Stimulated activated CD8-positive, alpha-beta memory T cell treated with anti-CD3 and anti-CD28 coated beads, Interleukin-12 subunit alpha, Interleukin-12 subunit beta, amount 100 ng/mL, for 24 hours (primary cell): ENCODE measurements at regions not wholly inside any gene's neighbourhood (a gene's known extent, or its start where the extent isn't known, plus 50 kb on each side); places are given as distances from the start of the nearest gene placed in this dataset.
"Not testable (repeated sequence)": the region's sequence is repeated elsewhere in the genome, so short reads cannot be mapped to it uniquely, and the experiment has no call there.

ENCODE experiments used
- DNase-seq: peaks from one replicate; pipeline ENCODE4 v3.0.0-alpha.2; 2020; ENCODE audit errors: extremely low read depth

DNA sequence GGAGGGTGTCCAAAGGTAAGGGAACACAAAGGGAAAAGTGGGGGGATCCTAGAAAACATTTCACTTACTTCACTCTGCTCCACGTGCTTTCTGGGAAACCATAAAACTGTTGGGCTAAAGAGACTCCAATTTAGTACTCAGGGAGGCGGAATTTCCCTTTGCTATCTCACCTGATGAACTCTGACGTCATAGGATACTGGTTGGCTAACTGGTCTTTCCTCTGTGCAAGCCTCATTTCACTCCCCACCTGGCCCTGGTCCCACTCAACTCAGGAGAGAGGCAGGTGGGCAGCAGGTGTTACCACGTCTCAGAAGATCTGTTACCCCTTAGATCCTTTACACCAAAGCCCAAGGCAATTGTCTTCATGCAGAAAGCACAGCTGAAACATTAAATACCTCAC lies 51.8 kb upstream of the PMAIP1 start:
- DNase-seq: no peak

DNA sequence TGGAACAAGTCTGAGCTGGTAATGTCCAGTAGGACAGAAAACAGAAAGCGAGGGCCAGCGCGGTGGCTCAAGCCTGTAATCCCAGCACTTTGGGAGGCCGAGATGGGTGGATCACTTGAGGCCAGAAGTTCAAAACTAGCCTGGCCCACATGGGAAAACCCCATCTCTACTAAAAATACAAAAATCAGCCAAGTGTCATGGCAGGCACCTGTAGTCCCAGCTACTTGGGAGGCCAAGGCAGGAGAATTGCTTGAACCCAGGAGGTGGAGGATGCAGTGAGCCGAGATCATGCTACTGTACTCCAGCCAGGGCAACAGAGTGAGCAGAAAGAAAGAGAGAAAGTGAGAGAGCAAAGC lies 52.3 kb upstream of the PMAIP1 start:
- not testable (repeated sequence) for DNase-seq

DNA sequence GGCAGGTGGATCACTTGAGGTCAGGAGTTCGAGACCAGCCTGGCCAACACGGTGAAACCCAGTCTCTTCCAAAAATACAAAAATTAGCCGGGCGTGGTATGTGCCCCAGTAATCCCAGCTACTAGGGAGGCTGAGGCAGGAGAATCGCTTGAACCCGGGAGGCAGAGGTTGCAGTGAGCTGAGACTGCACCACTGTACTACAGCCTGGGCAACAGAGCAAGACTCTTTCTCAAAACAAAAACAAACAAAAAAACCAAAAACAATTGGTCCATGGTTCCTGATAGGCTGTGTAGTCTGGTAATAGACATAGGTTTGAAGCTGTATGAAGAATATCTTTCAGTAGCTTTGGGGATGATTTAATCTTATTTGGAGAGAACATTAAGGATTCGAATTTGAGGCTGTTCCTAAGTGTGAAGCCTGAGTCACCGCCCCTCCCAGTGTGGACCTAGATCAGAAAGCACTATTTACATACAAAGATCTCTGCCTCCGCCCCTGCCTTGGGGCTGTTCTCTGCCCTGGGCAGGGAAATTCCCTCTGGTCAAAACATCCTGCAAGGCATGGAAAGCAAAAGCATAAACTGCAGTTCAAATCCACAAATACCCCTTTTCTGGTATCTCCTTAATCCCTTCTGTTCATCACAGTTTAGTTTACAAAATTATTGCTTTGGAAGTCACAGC lies 52.8 kb upstream of the PMAIP1 start:
- no peak for DNase-seq

DNA sequence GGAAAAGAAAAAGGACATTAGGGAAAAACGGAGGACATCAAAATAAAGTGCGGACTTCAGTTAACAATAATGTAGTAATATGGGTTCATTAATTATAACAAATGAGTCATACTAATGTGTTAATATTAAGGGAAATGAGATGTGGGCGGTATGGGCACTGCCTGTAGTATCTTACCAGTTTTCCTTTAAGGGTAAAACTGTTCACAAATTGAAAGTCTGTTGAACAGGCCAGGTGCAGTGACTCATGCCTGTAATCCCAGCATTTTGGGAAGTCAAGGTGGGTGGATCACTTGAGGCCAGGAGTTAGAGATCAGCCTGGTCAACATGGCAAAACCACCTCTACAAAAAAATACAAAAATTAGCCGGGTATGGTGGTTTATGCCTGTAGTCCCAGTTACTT lies 56.8 kb upstream of the PMAIP1 start:
- DNase-seq: no peak

DNA sequence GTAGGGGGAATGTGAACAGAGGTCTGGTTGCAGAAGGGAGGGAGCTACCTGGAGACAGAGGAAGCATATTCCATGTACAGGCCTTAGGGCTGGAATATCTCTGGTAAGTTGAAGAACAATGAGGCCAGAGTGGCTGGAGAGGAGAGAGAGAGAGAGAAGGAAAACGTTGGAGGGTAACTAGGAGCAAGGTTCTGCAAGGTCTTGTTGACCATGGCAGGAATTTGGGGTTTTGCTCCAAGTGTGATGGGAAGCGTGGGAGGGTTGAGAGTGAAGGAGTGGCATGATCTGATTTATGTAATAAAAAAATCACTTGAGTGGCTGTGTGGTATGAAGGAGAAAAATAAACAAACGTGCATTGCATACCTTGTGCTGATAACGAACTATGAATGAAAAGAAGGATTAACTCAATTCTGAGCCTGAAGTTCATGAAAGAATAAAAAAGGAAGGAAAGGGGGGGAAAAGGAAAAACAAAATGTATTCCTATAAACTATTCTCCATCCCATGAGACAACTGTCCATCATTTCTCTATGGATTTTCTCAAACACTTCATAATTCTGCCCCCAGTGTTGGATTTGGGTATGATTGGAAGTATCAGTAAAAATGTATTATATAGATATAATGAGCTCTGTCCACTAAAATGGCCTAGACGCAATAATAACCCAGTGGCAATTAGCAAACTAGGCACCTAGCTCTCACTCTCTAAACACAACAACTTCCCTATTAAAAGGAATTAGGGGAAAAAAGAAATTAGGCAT lies 59.7 kb upstream of the PMAIP1 start:
- DNase-seq: no peak

DNA sequence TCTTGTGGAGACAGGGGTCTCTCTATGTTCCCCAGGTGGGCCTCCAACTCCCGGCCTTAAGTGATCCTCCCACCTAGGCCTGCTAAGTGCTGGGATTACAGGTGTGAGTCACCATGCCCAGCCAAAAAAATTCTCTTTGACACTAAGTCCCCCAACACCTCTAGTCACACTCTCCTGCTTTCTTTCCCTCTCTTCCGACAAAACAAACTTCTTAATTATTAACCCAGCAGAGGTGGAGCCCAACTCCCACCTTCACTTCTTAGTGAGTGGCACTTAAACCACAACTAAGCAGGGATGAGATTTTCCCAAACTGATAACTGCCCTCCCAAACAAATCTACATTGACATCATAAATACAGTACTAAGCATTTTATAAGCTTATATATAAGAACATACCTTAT lies 60.5 kb upstream of the PMAIP1 start:
- DNase-seq: no peak

DNA sequence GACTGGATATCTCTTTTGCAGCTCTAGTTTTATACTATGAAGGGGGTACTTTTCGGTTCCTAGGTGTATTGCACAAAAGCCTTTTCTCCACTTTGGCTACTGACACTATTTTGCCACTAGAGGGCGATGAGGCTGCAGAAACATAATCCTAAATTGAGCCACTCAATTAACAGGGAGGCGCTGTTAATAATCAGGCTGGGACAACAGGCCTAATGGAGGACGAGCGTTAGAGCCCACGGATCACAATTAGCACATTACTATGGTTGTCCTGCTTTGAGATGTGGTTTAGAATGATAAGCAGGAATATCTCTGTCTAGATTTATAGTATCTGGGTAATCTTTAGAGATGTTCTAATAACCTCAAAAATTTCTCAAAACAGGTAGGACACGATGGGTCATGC lies 62.2 kb upstream of the PMAIP1 start:
- peak; percentile 12 for DNase-seq

DNA sequence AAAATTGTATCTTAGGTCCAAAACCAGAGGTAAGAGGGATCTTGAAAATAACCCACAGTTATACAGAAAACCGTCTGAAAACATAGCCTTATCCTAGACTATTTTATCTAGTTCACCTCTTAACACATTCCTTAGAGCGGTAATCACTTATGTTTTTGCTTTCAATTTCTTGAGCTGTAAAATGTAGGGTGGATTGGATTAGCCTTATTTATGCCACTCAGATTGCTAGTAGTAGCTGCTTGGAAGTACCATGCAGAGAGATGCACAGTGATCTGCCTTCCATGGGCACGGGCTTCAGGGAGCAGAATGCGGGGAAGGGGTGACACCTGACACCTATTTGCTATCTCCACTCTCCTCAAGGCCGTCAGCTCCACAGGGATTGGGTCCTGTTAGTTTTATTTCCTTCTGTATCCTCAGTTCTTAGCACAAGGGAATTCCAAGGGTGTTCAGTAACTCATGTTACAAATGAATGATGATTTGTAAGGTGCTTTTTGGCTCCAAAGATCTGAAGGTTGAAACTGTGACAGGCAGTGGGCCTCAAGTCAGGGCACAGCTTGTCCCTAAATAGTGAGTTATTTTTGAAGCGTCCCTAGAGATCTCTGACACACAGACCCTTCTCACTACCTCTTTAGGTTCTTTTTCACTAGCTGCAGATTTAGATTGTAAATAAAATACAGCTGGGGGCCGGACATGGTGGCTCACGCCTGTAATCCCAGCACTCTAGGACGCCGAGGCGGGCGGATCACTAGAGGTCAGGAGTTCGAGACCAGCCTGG lies 64.0 kb upstream of the PMAIP1 start:
- no peak for DNase-seq

DNA sequence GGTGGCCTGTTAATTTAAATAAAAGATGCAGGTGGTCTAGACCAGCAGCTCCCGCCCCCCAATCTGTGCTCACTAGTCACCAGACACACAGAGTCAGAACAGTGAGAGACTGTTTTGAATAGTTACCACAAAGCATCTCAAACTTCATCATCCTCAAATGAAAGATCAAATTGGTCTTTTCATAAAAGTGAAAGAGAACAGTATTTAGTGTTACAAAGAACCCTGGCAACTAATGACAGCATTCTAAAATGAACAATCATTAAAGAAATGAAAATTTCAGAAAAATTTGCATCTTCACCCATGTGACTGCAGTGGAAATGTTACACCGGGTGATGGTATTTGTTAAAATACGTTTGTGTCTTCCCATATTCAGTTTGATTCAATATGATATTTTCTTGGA lies 65.5 kb upstream of the PMAIP1 start:
- DNase-seq: no peak

DNA sequence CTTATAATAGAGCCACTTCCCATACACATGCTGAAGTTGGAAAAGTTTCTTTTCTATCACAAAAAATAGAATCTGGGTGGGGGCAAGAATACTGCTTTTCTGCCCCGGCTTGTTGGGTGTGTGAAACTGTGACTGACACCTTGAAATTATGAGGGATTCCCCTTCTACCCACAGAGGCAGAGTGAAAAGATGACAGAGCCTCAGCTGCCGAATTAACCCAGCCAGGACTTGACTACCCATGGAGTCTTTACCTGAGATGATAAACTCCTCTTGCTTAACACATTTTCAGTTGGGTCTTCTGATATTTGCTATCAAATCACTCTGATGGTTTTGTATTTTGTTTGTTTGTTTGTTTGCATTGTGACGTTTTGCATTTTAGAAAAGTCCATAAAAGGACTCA lies 66.0 kb upstream of the PMAIP1 start:
- no peak for DNase-seq

DNA sequence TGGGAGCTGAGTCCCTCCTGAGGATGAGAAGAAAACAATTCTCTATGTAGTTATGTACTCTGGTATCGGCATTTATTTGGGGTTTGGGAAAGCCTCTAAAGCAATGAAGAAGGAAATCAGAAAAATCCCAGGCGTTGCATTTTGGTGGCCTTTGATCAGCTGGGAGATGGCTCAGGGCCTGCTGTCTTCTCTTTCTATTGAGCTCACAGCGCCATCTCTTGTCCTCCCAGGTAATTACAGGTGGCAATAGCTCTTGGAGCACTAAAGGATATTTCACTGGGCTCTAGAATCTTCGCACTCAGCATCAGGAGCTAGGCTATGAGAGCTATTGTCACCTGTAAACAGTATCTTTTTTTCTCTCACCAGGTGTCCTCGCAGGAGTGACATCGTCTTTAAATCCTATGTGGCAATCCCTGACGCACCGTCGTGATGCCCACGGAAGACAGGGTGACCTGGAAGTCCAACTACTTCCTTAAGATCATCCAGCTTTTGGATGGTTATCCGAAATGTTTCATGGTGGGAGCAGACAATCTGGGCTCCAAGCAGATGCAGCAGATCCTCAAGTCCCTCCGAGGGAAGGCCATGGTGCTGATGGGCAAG lies 76.1 kb upstream of the PMAIP1 start:
- DNase-seq: no peak

DNA sequence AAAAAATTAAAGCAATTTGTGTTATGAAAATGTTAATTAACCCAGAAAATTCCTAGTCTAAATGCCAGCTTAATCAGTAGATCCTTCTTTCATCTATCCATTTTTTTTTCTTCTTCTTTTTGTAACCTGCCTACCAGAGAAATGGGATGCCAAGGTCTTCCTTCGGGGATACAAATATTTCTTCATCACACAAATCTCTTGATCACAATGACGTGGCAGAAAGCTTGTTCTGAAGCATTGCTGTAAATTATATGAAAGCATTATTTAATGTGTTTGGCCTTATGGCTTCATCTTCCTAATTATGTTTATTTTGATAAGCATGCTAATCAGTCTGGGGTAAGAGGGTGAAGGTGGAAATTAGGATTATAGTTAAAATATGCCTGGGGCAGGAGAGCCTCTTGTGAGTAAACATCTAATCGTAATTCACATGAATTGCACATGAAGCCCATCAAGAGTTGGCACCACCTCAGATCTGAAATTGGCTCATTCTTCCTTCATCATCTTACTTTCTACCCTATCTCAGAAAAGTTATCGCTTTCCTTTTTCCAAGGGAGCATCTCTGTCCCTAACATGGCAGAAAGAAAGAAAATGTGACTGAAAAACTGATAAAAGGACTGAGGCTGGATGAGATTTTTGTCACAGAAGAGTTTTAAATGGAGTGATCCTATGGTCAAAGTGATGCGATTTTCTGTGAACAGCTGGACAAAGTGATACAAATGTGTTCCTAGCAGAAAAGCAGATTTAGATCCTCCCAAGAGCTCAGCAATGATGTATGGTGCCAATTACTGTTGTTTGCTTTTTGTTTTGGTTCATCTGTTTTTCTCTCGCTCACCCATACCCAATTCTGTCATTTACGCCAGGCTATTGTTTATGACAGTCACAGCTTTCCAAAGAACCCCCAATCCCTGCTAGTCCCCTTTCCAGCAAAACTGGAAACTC lies 76.9 kb upstream of the PMAIP1 start:
- no peak for DNase-seq

DNA sequence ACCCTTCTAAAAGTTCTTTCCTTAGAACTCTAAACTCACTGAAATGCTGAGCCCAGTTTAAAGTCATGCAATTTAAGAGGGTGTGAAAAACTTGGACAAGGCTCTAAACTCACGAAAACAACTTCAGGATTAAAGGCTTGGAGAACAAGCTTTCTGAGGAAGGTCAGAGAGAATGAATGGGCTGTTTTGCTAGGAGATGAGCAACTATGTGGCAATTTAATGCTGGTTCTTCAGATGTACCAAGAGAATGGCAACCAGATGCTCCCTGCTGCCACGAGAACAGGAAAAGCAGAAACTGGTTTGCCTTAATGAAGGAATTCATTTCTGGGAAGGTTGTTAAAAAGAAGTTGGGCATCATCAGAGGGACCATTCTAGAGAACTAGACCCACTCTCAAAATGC lies 77.8 kb upstream of the PMAIP1 start:
- no peak for DNase-seq

DNA sequence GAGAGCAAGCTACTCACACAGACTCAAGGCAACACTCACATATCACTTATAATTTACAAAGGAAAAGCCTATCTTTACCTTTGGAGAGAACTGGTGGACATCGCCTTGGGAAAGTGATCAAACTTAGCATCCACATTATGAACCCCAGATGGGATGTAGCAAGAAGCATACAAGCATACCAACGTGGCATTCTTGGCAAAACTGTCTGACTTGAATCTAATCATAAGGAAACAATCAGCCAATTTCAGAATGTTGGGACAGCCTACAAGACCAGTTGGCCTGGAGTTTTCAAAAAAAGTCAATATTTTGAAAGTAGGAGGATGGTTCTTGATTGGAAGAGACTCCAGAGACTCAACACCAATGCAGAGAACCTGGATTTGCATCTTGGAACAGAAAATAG lies 79.1 kb upstream of the PMAIP1 start:
- DNase-seq: no peak

DNA sequence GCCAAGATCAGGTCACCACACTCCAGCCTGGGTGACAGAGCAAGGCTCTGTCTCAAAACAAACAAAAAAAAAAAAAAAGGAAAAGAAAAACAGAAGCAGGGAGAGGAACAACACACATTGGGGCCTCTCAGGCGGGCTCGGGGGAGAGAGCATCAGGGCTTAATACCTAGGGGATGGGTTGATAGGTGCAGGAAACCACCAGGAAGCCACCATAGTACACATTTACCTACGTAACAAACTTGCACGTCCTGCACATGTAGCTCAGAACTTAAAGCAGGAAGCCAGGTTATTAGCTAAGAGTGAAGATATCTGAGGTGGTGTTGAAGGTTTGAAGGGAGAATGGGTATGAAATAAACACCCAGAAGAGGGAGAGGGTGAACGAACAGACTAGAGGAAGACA lies 81.0 kb upstream of the PMAIP1 start:
- no peak for DNase-seq

DNA sequence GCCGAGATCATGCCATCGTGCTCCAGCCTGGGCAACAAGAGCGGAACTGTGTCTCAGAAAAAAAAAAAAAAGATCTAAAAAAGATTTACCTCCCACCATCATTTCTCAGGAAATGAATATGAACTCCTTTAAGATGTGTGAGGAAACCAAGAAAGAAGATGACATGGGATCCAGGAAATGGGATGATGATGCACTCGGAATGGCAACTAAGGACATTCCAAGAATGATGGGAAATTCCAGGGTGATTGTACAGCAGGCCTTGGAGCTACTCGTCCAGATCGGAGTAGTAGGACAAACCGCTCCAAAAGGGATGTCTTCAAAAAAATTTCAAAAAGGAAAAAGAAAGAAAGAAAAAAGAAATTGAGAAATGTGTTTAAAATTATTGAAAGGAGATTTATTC lies 84.9 kb upstream of the PMAIP1 start:
- no peak for DNase-seq

DNA sequence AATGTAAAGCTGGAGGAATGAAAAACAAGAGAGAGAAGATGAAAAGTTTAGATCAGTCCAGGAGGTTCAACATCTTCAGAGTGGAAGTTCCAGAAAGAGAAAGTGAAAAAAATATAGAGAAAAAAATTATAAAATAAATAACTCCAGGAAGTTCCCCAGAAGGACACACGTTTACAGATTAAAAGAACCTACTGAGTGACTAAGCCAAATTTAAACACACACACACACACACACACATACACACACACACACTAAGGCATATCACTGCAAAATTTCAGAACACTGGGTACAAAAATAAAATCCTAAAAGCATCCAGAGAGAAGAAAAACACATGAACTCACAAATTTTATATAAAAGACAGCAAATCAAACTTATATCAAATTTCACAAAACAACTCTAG lies 85.9 kb upstream of the PMAIP1 start:
- DNase-seq: no peak

DNA sequence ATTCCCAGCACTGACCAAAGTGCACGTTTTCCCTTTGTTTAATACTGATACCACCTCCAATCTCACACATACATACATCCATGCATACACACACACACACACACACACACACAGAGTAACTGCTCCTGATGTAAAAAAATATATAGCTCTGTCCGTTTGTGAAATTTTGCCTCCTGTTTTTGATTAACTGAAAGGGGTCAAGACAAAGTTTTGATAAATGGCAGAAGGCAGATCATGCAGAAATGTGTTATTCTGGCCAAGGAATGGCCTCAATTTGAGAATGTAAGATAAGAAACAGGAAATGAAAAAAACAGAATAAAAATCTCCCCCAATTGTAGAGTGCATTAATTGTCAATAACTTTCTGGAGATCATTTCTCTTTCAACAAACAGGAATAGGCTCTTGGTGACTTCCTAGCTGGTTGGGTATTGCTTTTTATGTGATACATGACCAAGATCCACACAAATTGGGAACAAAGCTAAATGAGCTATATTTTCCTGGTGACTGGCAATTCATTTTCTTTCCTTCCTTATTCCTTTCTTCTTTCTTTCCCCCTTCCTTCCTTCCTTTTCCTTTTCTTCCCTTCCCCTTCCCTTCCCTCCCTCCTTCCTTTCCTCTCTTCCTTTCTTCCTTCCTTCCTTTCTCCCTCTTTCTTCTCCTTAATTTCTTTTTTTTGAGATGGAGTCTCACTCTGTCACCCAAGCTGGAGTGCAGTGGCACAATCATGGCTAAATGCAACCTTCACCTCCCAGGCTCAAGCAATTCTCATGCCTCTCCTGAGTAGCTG lies 88.9 kb upstream of the PMAIP1 start:
- DNase-seq: no peak

DNA sequence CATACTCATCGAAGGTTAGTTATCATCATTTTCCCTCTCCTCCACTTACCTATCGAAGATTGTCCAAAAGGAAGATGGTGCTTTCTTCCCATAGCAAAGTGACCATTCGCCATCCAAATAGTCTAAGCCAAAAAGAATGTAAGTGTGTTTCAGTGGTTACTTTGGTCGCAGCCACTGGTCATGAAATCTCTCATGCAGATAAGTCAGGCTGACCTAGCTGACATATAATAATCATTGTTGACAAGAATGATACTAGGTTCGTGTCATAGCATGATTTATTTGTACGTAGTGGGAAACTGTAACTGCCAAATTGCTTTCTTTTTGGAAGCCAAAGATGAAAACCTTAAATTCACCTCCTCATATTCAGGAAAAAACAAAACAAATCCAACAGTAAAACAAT lies 89.6 kb upstream of the PMAIP1 start:
- DNase-seq: no peak

DNA sequence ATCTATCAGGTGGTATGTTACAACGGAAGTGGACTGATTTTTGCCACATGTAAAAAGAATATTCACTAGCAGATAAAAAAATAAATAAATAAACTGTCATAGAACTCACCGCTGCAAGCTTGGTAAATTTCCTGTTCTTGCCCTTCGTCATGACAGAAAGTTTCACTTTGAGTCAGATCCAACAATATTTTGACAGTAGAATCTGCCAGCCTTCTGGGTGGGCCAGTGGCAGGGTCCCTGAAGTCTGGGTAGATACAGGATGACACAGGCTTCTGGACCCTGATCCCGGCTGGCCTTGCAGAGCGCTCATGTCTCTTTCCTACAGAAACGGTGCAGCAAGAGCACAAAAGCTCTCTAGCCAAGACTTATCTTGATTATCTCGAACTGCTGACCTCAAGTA lies 97.8 kb upstream of the PMAIP1 start:
- no peak for DNase-seq

DNA sequence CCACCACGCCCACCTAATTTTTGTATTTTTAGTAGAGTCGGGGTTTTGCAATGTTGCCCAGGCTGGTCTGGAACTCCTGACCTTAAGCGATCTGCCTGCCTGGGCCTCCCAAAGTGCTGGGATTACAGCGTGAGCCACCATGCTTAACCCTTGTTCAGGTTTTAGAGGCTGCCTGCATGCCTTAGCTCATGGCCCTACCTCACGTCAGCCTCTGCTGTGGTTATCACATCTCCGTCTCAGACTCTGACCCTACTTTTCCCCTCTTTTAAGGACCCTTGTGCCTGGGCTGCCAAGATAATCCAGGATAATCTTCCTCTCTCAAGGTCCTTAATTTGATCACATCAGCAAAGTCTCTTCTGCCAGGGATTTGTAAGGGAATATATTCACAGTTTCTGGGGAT lies 98.2 kb upstream of the PMAIP1 start:
- DNase-seq: no peak
